GM18870 (cell line): ENCODE measurements at regions not wholly inside any gene's neighbourhood (a gene's known extent, or its start where the extent isn't known, plus 50 kb on each side); places are given as distances from the start of the nearest gene placed in this dataset.
"Not testable (repeated sequence)": the region's sequence is repeated elsewhere in the genome, so short reads cannot be mapped to it uniquely, and the experiment has no call there.

Experiments
- ATAC-seq: cut with Tn5 transposase; IDR thresholded peaks from one replicate; pipeline ENCODE4 v1.9.1; 2021; ENCODE audit warnings: moderate library complexity; ENCODE audit not compliant: unreplicated experiment

GRCh38 chr13:107827840-107828549, 387.3 kb downstream of the LIG4 start:
- no peak for ATAC-seq

GRCh38 chr13:107824635-107825034, 390.7 kb downstream of the LIG4 start:
- ATAC-seq, result no peak

- no peak for ATAC-seq
Observed at GRCh38 chr13:107822006-107822405, 393.3 kb downstream of the LIG4 start.

GRCh38 chr13:107821492-107821891, 393.8 kb downstream of the LIG4 start:
- ATAC-seq, result no peak

GRCh38 chr13:107819071-107819470, 396.3 kb downstream of the LIG4 start:
- no peak for ATAC-seq

GRCh38 chr13:107817647-107818287, 397.6 kb downstream of the LIG4 start:
- no peak for ATAC-seq

- ATAC-seq, result no peak
Observed at GRCh38 chr13:107812014-107812412, 403.3 kb downstream of the LIG4 start.

GRCh38 chr13:107811233-107812013, 403.9 kb downstream of the LIG4 start:
- no peak for ATAC-seq

- ATAC-seq, result no peak
Observed at GRCh38 chr13:107809125-107809524, 406.2 kb downstream of the LIG4 start.

- no peak for ATAC-seq
Observed at GRCh38 chr13:107808389-107808788, 406.9 kb downstream of the LIG4 start.

GRCh38 chr13:107807306-107808073, 407.8 kb downstream of the LIG4 start:
- ATAC-seq, result no peak

GRCh38 chr13:107806726-107807125, 408.6 kb downstream of the LIG4 start:
- no peak for ATAC-seq

- ATAC-seq, result no peak
Observed at GRCh38 chr13:107803822-107804495, 411.4 kb downstream of the LIG4 start.

- no peak for ATAC-seq
Observed at GRCh38 chr13:107801621-107802020, 413.7 kb downstream of the LIG4 start.

GRCh38 chr13:107799001-107799400, 416.3 kb downstream of the LIG4 start:
- ATAC-seq, result no peak

- ATAC-seq, result no peak
Observed at GRCh38 chr13:107790397-107790796, 424.9 kb downstream of the LIG4 start.

GRCh38 chr13:107788464-107789165, 426.7 kb downstream of the LIG4 start:
- ATAC-seq, result no peak

GRCh38 chr13:107782646-107783045, 432.7 kb downstream of the LIG4 start:
- not testable (repeated sequence) for ATAC-seq

GRCh38 chr13:107778094-107778493, 437.2 kb downstream of the LIG4 start:
- no peak for ATAC-seq

GRCh38 chr13:107770541-107770940, 444.8 kb downstream of the LIG4 start:
- ATAC-seq, result no peak
